GM18867 (cell line): ENCODE measurements at regions not wholly inside any gene's neighbourhood (a gene's known extent, or its start where the extent isn't known, plus 50 kb on each side); places are given as distances from the start of the nearest gene placed in this dataset.

Experiments
- ATAC-seq: cut with Tn5 transposase; IDR thresholded peaks from one replicate; pipeline ENCODE4 v1.9.1; 2021; ENCODE audit warnings: mild to moderate bottlenecking, moderate library complexity; ENCODE audit not compliant: unreplicated experiment

GRCh38 chr12:19044891-19045290 lies 84.6 kb upstream of the PLEKHA5 start:
- ATAC-seq, result no peak

GRCh38 chr12:19045426-19045825 lies 84.1 kb upstream of the PLEKHA5 start:
- no peak for ATAC-seq

- no peak for ATAC-seq
Measured at GRCh38 chr12:19048943-19049342, 80.6 kb upstream of the PLEKHA5 start.

- ATAC-seq, result no peak
Measured at GRCh38 chr12:19052689-19053088, 76.8 kb upstream of the PLEKHA5 start.

- ATAC-seq, result no peak
Measured at GRCh38 chr12:19053218-19053617, 76.3 kb upstream of the PLEKHA5 start.

GRCh38 chr12:19054035-19054434 lies 75.5 kb upstream of the PLEKHA5 start:
- ATAC-seq, result no peak

GRCh38 chr12:19055589-19055988 lies 73.9 kb upstream of the PLEKHA5 start:
- no peak for ATAC-seq

- no peak for ATAC-seq
Measured at GRCh38 chr12:19058235-19059021, 71.1 kb upstream of the PLEKHA5 start.

- ATAC-seq, result no peak
Measured at GRCh38 chr12:19064713-19065112, 64.8 kb upstream of the PLEKHA5 start.

GRCh38 chr12:19065223-19065622 lies 64.3 kb upstream of the PLEKHA5 start:
- ATAC-seq, result no peak

GRCh38 chr12:19065871-19066270 lies 63.7 kb upstream of the PLEKHA5 start:
- ATAC-seq, result no peak

- no peak for ATAC-seq
Measured at GRCh38 chr12:19066475-19067001, 63.0 kb upstream of the PLEKHA5 start.

- ATAC-seq, result no peak
Measured at GRCh38 chr12:19068137-19068536, 61.4 kb upstream of the PLEKHA5 start.

- no peak for ATAC-seq
Measured at GRCh38 chr12:19070341-19070740, 59.2 kb upstream of the PLEKHA5 start.

GRCh38 chr12:19074700-19075099 lies 54.8 kb upstream of the PLEKHA5 start:
- no peak for ATAC-seq

GRCh38 chr12:19075711-19076340 lies 53.7 kb upstream of the PLEKHA5 start:
- no peak for ATAC-seq
